H1 (cell line): ENCODE measurements at regions not wholly inside any gene's neighbourhood (a gene's known extent, or its start where the extent isn't known, plus 50 kb on each side); places are given as distances from the start of the nearest gene placed in this dataset.

Experiments used
- CTCF ChIA-PET: fragments of 300-600 bp; sonication (Branson Sonifier 250); formaldehyde crosslinking; loops from one replicate; lab custom pipeline; 2021; ENCODE audit not compliant: partially characterized antibody; lab: Charles Lee
- POLR2A ChIA-PET: fragments of 300-600 bp; sonication (Branson Sonifier 250); formaldehyde crosslinking; loops from one replicate; lab custom pipeline; 2021; ENCODE audit warnings: inconsistent platforms; ENCODE audit not compliant: partially characterized antibody; lab: Charles Lee
- DNase-seq, 2 experiments: peaks; one replicate each; pipeline versions ENCODE4 v3.0.0 to v3.0.0-alpha.2; 2010 to 2022; ENCODE audit warnings: low spot score in 2 of 2, low read depth in 1 of 2, mixed read lengths in 1 of 2
- FAIRE-seq: peaks from 2 replicates; lab custom pipeline; 2011; peaks lifted over from hg19 to GRCh38; lab: Jason Lieb, UNC
- H2AFZ ChIP-seq: 2 replicates; pipeline ENCODE4 v1.8.1; 2012; ENCODE audit warnings: low read length, inconsistent platforms
- H2AK5ac ChIP-seq: 2 replicates; pipeline ENCODE4 v1.6.1; 2013; ENCODE audit warnings: low read depth, low read length
- H2BK120ac ChIP-seq: replicated peaks from 2 replicates; pipeline ENCODE3; 2013; ENCODE audit warnings: low read depth, low read length, inconsistent platforms
- H2BK12ac ChIP-seq: 2 replicates; pipeline ENCODE4 v1.6.1; 2013; ENCODE audit warnings: low read depth, low read length
- H2BK15ac ChIP-seq: 2 replicates; pipeline ENCODE4 v1.6.1; 2013; ENCODE audit warnings: low read length
- H2BK20ac ChIP-seq: 2 replicates; pipeline ENCODE4 v1.6.1; 2013; ENCODE audit warnings: low read length
- H2BK5ac ChIP-seq: 2 replicates; pipeline ENCODE4 v1.6.1; 2013; ENCODE audit warnings: low read depth, low read length
- H3K14ac ChIP-seq: 2 replicates; pipeline ENCODE4 v1.6.1; 2013; ENCODE audit warnings: inconsistent platforms; ENCODE audit not compliant: insufficient read length
- H3K18ac ChIP-seq: 2 replicates; pipeline ENCODE4 v1.6.1; 2013; ENCODE audit warnings: low read length; ENCODE audit errors: extremely low read depth
- H3K23ac ChIP-seq: 2 replicates; pipeline ENCODE4 v1.6.1; 2013; ENCODE audit warnings: inconsistent platforms; ENCODE audit not compliant: insufficient read length
- H3K23me2 ChIP-seq: 2 replicates; pipeline ENCODE4 v1.6.1; 2013; ENCODE audit warnings: low read depth, low read length
- H3K27ac ChIP-seq: 2 replicates; pipeline ENCODE4 v1.6.1; 2011; ENCODE audit warnings: low read depth, low read length, inconsistent platforms
- H3K27me3 ChIP-seq, 4 experiments: replicated peaks in 1 of 4; 1 replicate in 1 of 4; 2 replicates in 3 of 4; pipeline versions ENCODE4 v1.6.1 to v1.8.1; 2011 to 2013; ENCODE audit warnings: low read length in 3 of 4, mild to moderate bottlenecking in 3 of 4, inconsistent platforms in 2 of 4, mixed read lengths in 2 of 4, moderate library complexity in 1 of 4; ENCODE audit not compliant: control insufficient read depth in 3 of 4, insufficient read depth in 3 of 4; ENCODE audit errors: extremely low read depth in 1 of 4
- H3K36me3 ChIP-seq, 4 experiments: 2 replicates each; pipeline versions ENCODE4 v1.6.1 to v1.8.1; 2011 to 2013; ENCODE audit warnings: mild to moderate bottlenecking in 4 of 4, low read length in 3 of 4, moderate library complexity in 2 of 4, control low read depth in 1 of 4, inconsistent platforms in 1 of 4; ENCODE audit not compliant: insufficient read depth in 4 of 4, control insufficient read depth in 2 of 4
- H3K4ac ChIP-seq: replicated peaks from 2 replicates; pipeline ENCODE3; 2013; ENCODE audit warnings: low read length, low read depth, mixed read lengths, inconsistent platforms; ENCODE audit not compliant: insufficient read length
- H3K4me1 ChIP-seq, 4 experiments: replicated peaks in 1 of 4; 1 replicate in 1 of 4; 2 replicates in 3 of 4; pipeline versions ENCODE4 v1.6.1 to v1.8.1; 2011 to 2013; ENCODE audit warnings: low read length in 3 of 4, inconsistent platforms in 2 of 4, mixed read lengths in 1 of 4; ENCODE audit not compliant: insufficient read depth in 4 of 4, control insufficient read depth in 3 of 4
- H3K4me2 ChIP-seq, 2 experiments: 2 replicates each; pipeline versions ENCODE4 v1.6.1 to v1.8.1; 2011 to 2013; ENCODE audit warnings: low read depth in 2 of 2, low read length in 2 of 2, control low read depth in 1 of 2, inconsistent platforms in 1 of 2, mild to moderate bottlenecking in 1 of 2; ENCODE audit not compliant: insufficient read depth in 1 of 2
- H3K4me3 ChIP-seq, 4 experiments: fragments of 200-600, 300-600 bp in 1 of 4; sonication (generic), shearing (Covaris generic), sonication (Bioruptor Twin) in 1 of 4; 2 replicates each; pipeline versions ENCODE4 v1.5.1 to v1.8.1; 2011 to 2016; ENCODE audit warnings: low read length in 4 of 4, low read depth in 3 of 4, control low read depth in 2 of 4, inconsistent platforms in 2 of 4, mild to moderate bottlenecking in 2 of 4, mixed read lengths in 1 of 4, moderate library complexity in 1 of 4; ENCODE audit not compliant: insufficient read depth in 2 of 4; ENCODE audit errors: extremely low read depth in 1 of 4
- H3K56ac ChIP-seq: replicated peaks from 2 replicates; pipeline ENCODE3; 2013; ENCODE audit warnings: low read depth, mild to moderate bottlenecking, mixed read lengths, low read length, inconsistent platforms; ENCODE audit not compliant: insufficient read length
- H3K79me1 ChIP-seq: 2 replicates; pipeline ENCODE4 v1.6.1; 2013; ENCODE audit warnings: low read depth, low read length, control low read depth
- H3K79me2 ChIP-seq, 2 experiments: 2 replicates each; pipeline versions ENCODE4 v1.6.1 to v1.8.1; 2012 to 2013; ENCODE audit warnings: low read length in 2 of 2, mild to moderate bottlenecking in 2 of 2, inconsistent platforms in 1 of 2; ENCODE audit not compliant: insufficient read depth in 2 of 2, control insufficient read depth in 1 of 2
- H3K9ac ChIP-seq, 4 experiments: replicated peaks in 1 of 4; 1 replicate in 1 of 4; 2 replicates in 3 of 4; pipeline versions ENCODE4 v1.6.1 to v1.8.1; 2011 to 2013; ENCODE audit warnings: low read depth in 3 of 4, low read length in 3 of 4, control low read depth in 2 of 4, mild to moderate bottlenecking in 2 of 4, moderate library complexity in 2 of 4, inconsistent platforms in 1 of 4; ENCODE audit errors: extremely low read depth in 1 of 4
- H3K9me3 ChIP-seq, 2 experiments: 2 replicates each; pipeline versions ENCODE4 v1.6.1 to v1.8.1; 2012 to 2013; ENCODE audit warnings: mild to moderate bottlenecking in 2 of 2, moderate library complexity in 2 of 2, control low read depth in 1 of 2, inconsistent platforms in 1 of 2, low read depth in 1 of 2, low read length in 1 of 2, mixed read lengths in 1 of 2; ENCODE audit not compliant: insufficient read depth in 2 of 2
- H4K20me1 ChIP-seq, 2 experiments: replicated peaks in 1 of 2; 2 replicates each; pipeline versions ENCODE3 to v1.8.1; 2011 to 2013; ENCODE audit warnings: inconsistent platforms in 2 of 2, low read length in 2 of 2, mild to moderate bottlenecking in 1 of 2; ENCODE audit not compliant: insufficient read depth in 2 of 2, control insufficient read depth in 1 of 2
- H4K5ac ChIP-seq: 2 replicates; pipeline ENCODE4 v1.6.1; 2013; ENCODE audit warnings: low read length, low read depth, mixed read lengths, inconsistent platforms; ENCODE audit not compliant: insufficient read length
- H4K8ac ChIP-seq: 2 replicates; pipeline ENCODE4 v1.8.0; 2013; ENCODE audit warnings: mild to moderate bottlenecking, moderate library complexity, low read length, inconsistent platforms; ENCODE audit not compliant: insufficient read depth; ENCODE audit errors: extremely low read depth
- H4K91ac ChIP-seq: replicated peaks from 2 replicates; pipeline ENCODE3; 2013; ENCODE audit warnings: low read length, mixed read lengths, inconsistent platforms; ENCODE audit not compliant: insufficient read length
- JUN ChIP-seq: IDR thresholded peaks from 2 replicates; pipeline ENCODE4 v1.6.1; 2011; ENCODE audit warnings: low read depth, mild to moderate bottlenecking, improper control_type of control experiment, low read length
- SP2 ChIP-seq: IDR thresholded peaks from 2 replicates; pipeline ENCODE4 v1.6.1; 2012; ENCODE audit warnings: mild to moderate bottlenecking, low read length, inconsistent platforms
- WGBS, 2 experiments: shearing (Covaris generic) in 1 of 2; methylation state at CpG; one replicate each; pipeline versions ENCODE4 v1.1.6 to v1.1.7; 2013 to 2015; ENCODE audit warnings: low lambda C conversion rate in 2 of 2, mixed read lengths in 2 of 2, inconsistent platforms in 1 of 2, low coverage in 1 of 2, missing lambda C conversion rate in 1 of 2; ENCODE audit not compliant: insufficient replicate concordance in 2 of 2, insufficient coverage in 1 of 2, insufficient read length in 1 of 2; ENCODE audit errors: extremely low coverage in 1 of 2, missing lambda C conversion rate in 1 of 2; 5-methylcytosine and 5-hydroxymethylcytosine counted together

DNA sequence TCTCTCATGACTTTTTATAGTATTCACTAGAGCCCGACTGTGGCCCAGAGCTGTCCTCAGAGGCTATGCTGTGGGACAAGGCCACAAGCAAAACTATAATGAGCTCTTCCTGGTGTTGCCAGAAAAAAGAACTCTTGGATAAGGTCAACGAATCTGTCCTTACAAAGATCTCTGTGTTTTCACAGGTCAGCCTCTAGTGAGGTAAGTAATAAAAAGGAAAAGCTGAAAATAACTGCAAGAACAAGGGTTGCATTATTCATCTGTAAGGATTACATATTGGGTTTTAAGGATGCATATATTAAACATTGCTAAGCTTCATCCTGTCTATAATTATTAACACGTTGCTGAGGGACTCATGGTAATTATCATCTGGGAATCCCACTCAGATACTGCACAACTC is 62.8 kb upstream of the ATL2 start:
- no peaks in the 10 kb centered on the region for H3K79me1 ChIP-seq
- no peak overlapping the region for H2BK15ac ChIP-seq
- H3K18ac ChIP-seq, result no peak overlapping the region
- no peak overlapping the region for H3K4me2 ChIP-seq
- no peak overlapping the region for H3K14ac ChIP-seq
- H4K91ac ChIP-seq, result no peak overlapping the region
- no peaks in the 10 kb centered on the region for H4K20me1 ChIP-seq
- CTCF ChIA-PET, result interaction anchor here (0.5 to 0.9 kb wide), 4 partner anchors 18 to 68 kb away, joined by 3 read pairs; no protein-coding TSS in a partner anchor
- no peak overlapping the region for H3K9ac ChIP-seq
- no peaks in the 10 kb centered on the region for H3K9me3 ChIP-seq
- no peak overlapping the region for H4K5ac ChIP-seq
- H2AK5ac ChIP-seq, result no peak overlapping the region
- H2BK12ac ChIP-seq, result no peak overlapping the region
- no peak overlapping the region for H2AFZ ChIP-seq
- no peak overlapping the region for H2BK5ac ChIP-seq
- no peaks in the 10 kb centered on the region for H3K36me3 ChIP-seq
- no peaks in the 10 kb centered on the region for H3K23me2 ChIP-seq
- H2BK120ac ChIP-seq, result no peak overlapping the region
- H3K27ac ChIP-seq, result no peak overlapping the region
- no peak for DNase-seq
- POLR2A ChIA-PET, result no interaction called here
- H4K8ac ChIP-seq, result no peak overlapping the region
- H3K23ac ChIP-seq, result no peak overlapping the region
- no peak overlapping the region for H2BK20ac ChIP-seq
- no peak overlapping the region for H3K4me3 ChIP-seq
- no peak overlapping the region for H3K56ac ChIP-seq
- no peaks in the 10 kb centered on the region for H3K79me2 ChIP-seq
- FAIRE-seq, result no peak
- H3K4ac ChIP-seq, result no peak overlapping the region
- H3K4me1 ChIP-seq, result peaks cover 4 to 23% (median 15%) of the 10 kb centered on the region in 4 experiments; a peak in 6 of 7 replicates
- H3K27me3 ChIP-seq, result no peaks in the 10 kb centered on the region; a peak in 1 of 7 replicates
- 96% methylated on average over 3 of the region's 3 CpGs; no CpG with 5 or more reads in 1 of the 2 experiments for WGBS, 2 experiments
- TF ChIP-seq SP2 (no peak), JUN (no peak)
